A549 (cell line): ENCODE measurements at regions not wholly inside any gene's neighbourhood (a gene's known extent, or its start where the extent isn't known, plus 50 kb on each side); places are given as distances from the start of the nearest gene placed in this dataset.

Experiments
- BCL3 ChIP-seq: fragments of >200 bp; sonication (Bioruptor Twin); formaldehyde crosslinking; IDR thresholded peaks from 3 replicates; pipeline ENCODE4 v1.6.1; 2016
- CEBPB ChIP-seq, 2 experiments: fragments of >200 bp in 1 of 2; sonication (Bioruptor Twin) in 1 of 2; formaldehyde crosslinking in 1 of 2; IDR thresholded peaks; 2 replicates each; pipeline ENCODE4 v1.6.1; 2012 to 2016
- POLR2A ChIP-seq: IDR thresholded peaks from 2 replicates; pipeline ENCODE4 v1.6.1; 2012; ENCODE audit warnings: mild to moderate bottlenecking, low read length

- no peak for TF ChIP-seq BCL3
- no peak for TF ChIP-seq CEBPB (IDR thresholded peaks at IDR 0.05)
- no peak for TF ChIP-seq POLR2A
Observed at GRCh38 chr6:119891206-119891605, 541.6 kb upstream of the MAN1A1 start.
